ENCODE measurements at regions not wholly inside any gene's neighbourhood (a gene's known extent, or its start where the extent isn't known, plus 50 kb on each side); places are given as distances from the start of the nearest gene placed in this dataset.
"Not testable (repeated sequence)": the region's sequence is repeated elsewhere in the genome, so short reads cannot be mapped to it uniquely, and the experiment has no call there.

- DNase-seq, result no peak
Measured at GRCh38 chr7:110186334-110186733, 904.6 kb upstream of the LRRN3 start.

GRCh38 chr7:110187877-110188554, 902.9 kb upstream of the LRRN3 start:
- no peak for DNase-seq

GRCh38 chr7:110204527-110204926, 886.4 kb upstream of the LRRN3 start:
- no peak for DNase-seq

- DNase-seq, result no peak
Measured at GRCh38 chr7:110205899-110206298, 885.0 kb upstream of the LRRN3 start.

- DNase-seq, result no peak
Measured at GRCh38 chr7:110209884-110210283, 881.0 kb upstream of the LRRN3 start.

GRCh38 chr7:110210941-110211608, 879.9 kb upstream of the LRRN3 start:
- DNase-seq, result no peak

GRCh38 chr7:110224643-110225042, 866.3 kb upstream of the LRRN3 start:
- no peak for DNase-seq

- no peak for DNase-seq
Measured at GRCh38 chr7:110246118-110246517, 844.8 kb upstream of the LRRN3 start.

GRCh38 chr7:110253093-110253492, 837.8 kb upstream of the LRRN3 start:
- peak; percentile 20 for DNase-seq

GRCh38 chr7:110257673-110258072, 833.3 kb upstream of the LRRN3 start:
- no peak for DNase-seq

- DNase-seq, result no peak
Measured at GRCh38 chr7:110262251-110262650, 828.7 kb upstream of the LRRN3 start.

GRCh38 chr7:110264288-110264687, 826.6 kb upstream of the LRRN3 start:
- no peak for DNase-seq

GRCh38 chr7:110281362-110281761, 809.6 kb upstream of the LRRN3 start:
- no peak for DNase-seq

GRCh38 chr7:110283056-110283455, 807.9 kb upstream of the LRRN3 start:
- DNase-seq, result no peak

GRCh38 chr7:110291430-110291829, 799.5 kb upstream of the LRRN3 start:
- no peak for DNase-seq

GRCh38 chr7:110296321-110296720, 794.6 kb upstream of the LRRN3 start:
- no peak for DNase-seq

- DNase-seq, result no peak
Measured at GRCh38 chr7:110307776-110308175, 783.2 kb upstream of the LRRN3 start.

- DNase-seq, result no peak
Measured at GRCh38 chr7:110308791-110309190, 782.1 kb upstream of the LRRN3 start.

- DNase-seq, result peak; percentile 3
Measured at GRCh38 chr7:110309941-110310340, 781.0 kb upstream of the LRRN3 start.

GRCh38 chr7:110311556-110311955, 779.4 kb upstream of the LRRN3 start:
- DNase-seq, result peak; percentile 2

- DNase-seq, result peak; percentile 3
Measured at GRCh38 chr7:110317541-110318265, 773.2 kb upstream of the LRRN3 start.

GRCh38 chr7:110320285-110320684, 770.6 kb upstream of the LRRN3 start:
- not testable (repeated sequence) for DNase-seq

- DNase-seq, result no peak
Measured at GRCh38 chr7:110322796-110323195, 768.1 kb upstream of the LRRN3 start.

- no peak for DNase-seq
Measured at GRCh38 chr7:110326966-110327365, 764.0 kb upstream of the LRRN3 start.
